ENCODE measurements at regions not wholly inside any gene's neighbourhood (a gene's known extent, or its start where the extent isn't known, plus 50 kb on each side); places are given as distances from the start of the nearest gene placed in this dataset.

DNA sequence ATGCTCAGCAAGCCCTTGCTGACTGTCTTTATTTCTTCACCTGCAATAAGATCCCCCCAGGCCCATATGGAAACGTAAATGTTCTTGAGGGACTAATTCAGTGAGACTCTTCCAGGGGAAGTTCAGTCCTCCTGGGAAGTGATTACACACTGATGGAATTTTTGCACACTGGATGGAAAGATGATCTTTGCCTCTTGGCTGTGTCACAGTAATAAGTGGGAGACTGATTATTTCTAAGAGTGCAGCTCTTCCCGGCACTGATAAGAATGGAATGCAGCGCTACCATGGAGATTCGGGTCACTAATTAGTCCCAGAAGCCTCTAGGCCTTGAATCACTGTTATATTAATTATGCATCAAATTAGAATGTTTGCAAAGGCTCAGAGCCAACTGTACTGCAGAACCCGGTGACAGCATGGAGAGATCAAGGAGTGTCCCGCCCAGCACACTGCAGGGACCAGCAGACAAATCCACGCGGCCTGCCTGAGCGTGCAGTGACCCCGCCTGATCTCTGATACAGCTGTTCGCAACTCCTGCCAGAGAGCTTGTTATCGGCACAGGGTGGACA lies 178.3 kb downstream of the SNX19 start:
- Histone ChIP-seq H3K4me3 (ENCODE audit: low read length in 3 of 3) (no peak overlapping the region), H3K9me3 (ENCODE audit: control insufficient read depth in 3 of 3, low read length in 3 of 3) (peaks cover 0 to 10% (median 0%) of the 10 kb centered on the region in 3 donors), H3K36me3 (ENCODE audit: control insufficient read depth in 3 of 3, insufficient read depth in 3 of 3, low read length in 3 of 3) (no peaks in the 10 kb centered on the region), H3K4me1 (ENCODE audit: control insufficient read depth in 3 of 3, insufficient read depth in 3 of 3, low read length in 3 of 3) (peaks cover 0 to 9% (median 5%) of the 10 kb centered on the region in 3 donors), H3K9ac (ENCODE audit: low read depth in 1 of 3, low read length in 3 of 3) (no peak overlapping the region), H3K27ac (ENCODE audit: low read depth, low read length) (peak overlapping the region; percentile 36), H3K27me3 (ENCODE audit: control insufficient read depth in 3 of 3, insufficient read depth in 3 of 3, low read length in 3 of 3) (no peaks in the 10 kb centered on the region)

DNA sequence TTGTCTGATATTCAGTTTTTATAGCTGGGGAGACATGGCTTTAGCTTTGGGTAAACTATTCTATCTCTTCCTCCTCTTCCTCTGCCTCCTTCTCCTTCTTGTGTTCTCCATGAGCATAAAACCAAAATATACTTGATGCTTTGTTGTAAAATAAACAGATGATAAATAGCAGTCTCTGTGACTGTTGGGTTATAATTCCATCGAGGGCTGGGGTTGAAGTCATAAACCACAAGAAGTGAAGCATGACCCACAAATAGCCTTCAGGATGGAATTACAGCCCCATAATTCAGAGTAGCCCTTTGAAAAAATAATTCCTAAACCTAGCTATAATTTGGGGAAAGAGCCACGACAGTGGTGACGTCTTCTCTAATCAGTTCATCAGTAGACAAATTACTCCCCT lies 177.7 kb downstream of the SNX19 start:
- Histone ChIP-seq H3K27me3 (ENCODE audit: control insufficient read depth in 3 of 3, insufficient read depth in 3 of 3, low read length in 3 of 3) (no peaks in the 10 kb centered on the region), H3K36me3 (ENCODE audit: control insufficient read depth in 3 of 3, insufficient read depth in 3 of 3, low read length in 3 of 3) (no peaks in the 10 kb centered on the region), H3K4me1 (ENCODE audit: control insufficient read depth in 3 of 3, insufficient read depth in 3 of 3, low read length in 3 of 3) (peaks cover 0 to 9% (median 5%) of the 10 kb centered on the region in 3 donors), H3K4me3 (ENCODE audit: low read length in 3 of 3) (no peak overlapping the region), H3K9ac (ENCODE audit: low read depth in 1 of 3, low read length in 3 of 3) (no peak overlapping the region), H3K9me3 (ENCODE audit: control insufficient read depth in 3 of 3, low read length in 3 of 3) (peaks cover 0 to 10% (median 0%) of the 10 kb centered on the region in 3 donors), H3K27ac (ENCODE audit: low read depth, low read length) (peak overlapping the region; percentile 36)

DNA sequence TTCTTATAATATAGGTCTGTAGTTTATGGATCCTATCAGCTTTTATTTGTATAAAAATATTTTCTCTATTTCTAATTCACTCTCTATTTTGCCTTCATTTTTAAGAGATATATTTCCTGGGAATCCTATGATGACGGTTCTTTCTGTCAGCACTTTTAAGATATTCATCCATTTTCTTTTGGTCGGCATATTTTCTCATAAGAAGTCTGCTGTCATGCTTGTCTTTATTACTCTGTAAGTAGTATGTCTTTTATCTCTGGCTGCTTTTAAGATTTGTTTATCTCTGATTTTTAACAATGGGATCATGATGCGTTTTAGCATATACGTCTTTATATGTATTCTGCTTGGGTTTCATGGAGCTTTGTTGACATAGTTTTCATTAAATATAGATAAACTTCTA lies 175.5 kb downstream of the SNX19 start:
- no peak overlapping the region for H3K9ac ChIP-seq (ENCODE audit: low read depth in 1 of 3, low read length in 3 of 3)
- no peak overlapping the region for H3K27ac ChIP-seq (ENCODE audit: low read depth, low read length)
- H3K4me1 ChIP-seq (ENCODE audit: control insufficient read depth in 3 of 3, insufficient read depth in 3 of 3, low read length in 3 of 3) = peaks cover 0 to 9% (median 5%) of the 10 kb centered on the region in 3 donors
- H3K4me3 ChIP-seq (ENCODE audit: low read length in 3 of 3) = no peak overlapping the region
- H3K36me3 ChIP-seq (ENCODE audit: control insufficient read depth in 3 of 3, insufficient read depth in 3 of 3, low read length in 3 of 3) = no peaks in the 10 kb centered on the region
- peaks cover 0 to 3% (median 0%) of the 10 kb centered on the region in 3 donors for H3K9me3 ChIP-seq (ENCODE audit: control insufficient read depth in 3 of 3, low read length in 3 of 3)
- no peaks in the 10 kb centered on the region for H3K27me3 ChIP-seq (ENCODE audit: control insufficient read depth in 3 of 3, insufficient read depth in 3 of 3, low read length in 3 of 3)

DNA sequence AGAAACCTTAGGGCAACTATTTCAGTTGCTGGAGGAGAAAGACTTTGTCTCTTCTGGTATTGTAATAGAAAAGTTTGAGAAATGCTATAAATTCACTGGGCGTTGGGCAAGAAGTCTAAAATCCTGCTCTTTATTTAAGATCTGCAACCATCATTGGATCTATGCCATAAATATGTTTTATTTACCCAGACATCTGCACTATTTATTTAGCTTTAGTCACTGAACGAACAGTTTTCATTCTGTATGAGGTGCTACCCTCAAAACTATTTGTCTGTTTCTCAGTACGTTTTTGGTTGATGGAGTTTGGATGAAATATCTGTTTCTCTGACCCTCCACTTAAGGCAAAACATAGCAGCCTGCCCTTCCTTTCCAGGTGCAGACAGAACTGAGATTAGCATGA lies 171.5 kb downstream of the SNX19 start:
- Histone ChIP-seq H3K27me3 (ENCODE audit: control insufficient read depth in 3 of 3, insufficient read depth in 3 of 3, low read length in 3 of 3) (no peaks in the 10 kb centered on the region), H3K27ac (ENCODE audit: low read depth, low read length) (no peak overlapping the region), H3K9me3 (ENCODE audit: control insufficient read depth in 3 of 3, low read length in 3 of 3) (peaks cover 0 to 3% (median 0%) of the 10 kb centered on the region in 3 donors), H3K4me1 (ENCODE audit: control insufficient read depth in 3 of 3, insufficient read depth in 3 of 3, low read length in 3 of 3) (no peaks in the 10 kb centered on the region), H3K4me3 (ENCODE audit: low read length in 3 of 3) (no peak overlapping the region), H3K9ac (ENCODE audit: low read depth in 1 of 3, low read length in 3 of 3) (no peak overlapping the region), H3K36me3 (ENCODE audit: control insufficient read depth in 3 of 3, insufficient read depth in 3 of 3, low read length in 3 of 3) (no peaks in the 10 kb centered on the region)

DNA sequence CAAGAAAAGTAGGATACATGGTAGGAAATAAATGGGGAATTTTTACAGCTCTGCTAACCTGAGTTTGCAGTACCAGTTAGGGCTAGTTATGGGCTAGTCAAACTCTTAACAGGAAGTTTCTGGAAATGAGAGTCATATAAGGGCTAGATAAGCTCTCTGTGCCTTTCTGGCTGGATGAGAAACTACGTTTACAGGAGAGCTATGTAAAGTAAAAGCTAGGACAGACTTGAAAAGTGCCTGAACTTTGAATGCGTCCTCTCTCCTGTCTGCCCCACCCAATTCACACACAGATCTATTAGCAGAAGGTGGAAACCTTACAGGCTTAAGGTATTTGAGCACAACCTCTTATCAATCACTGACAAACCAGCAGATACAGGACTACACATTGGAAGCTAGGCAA lies 167.1 kb downstream of the SNX19 start:
- H3K9ac ChIP-seq (ENCODE audit: low read depth in 1 of 3, low read length in 3 of 3) = no peak overlapping the region
- H3K27ac ChIP-seq (ENCODE audit: low read depth, low read length) = no peak overlapping the region
- no peaks in the 10 kb centered on the region for H3K9me3 ChIP-seq (ENCODE audit: control insufficient read depth in 3 of 3, low read length in 3 of 3)
- no peaks in the 10 kb centered on the region for H3K4me1 ChIP-seq (ENCODE audit: control insufficient read depth in 3 of 3, insufficient read depth in 3 of 3, low read length in 3 of 3)
- no peaks in the 10 kb centered on the region for H3K36me3 ChIP-seq (ENCODE audit: control insufficient read depth in 3 of 3, insufficient read depth in 3 of 3, low read length in 3 of 3)
- H3K27me3 ChIP-seq (ENCODE audit: control insufficient read depth in 3 of 3, insufficient read depth in 3 of 3, low read length in 3 of 3) = no peaks in the 10 kb centered on the region
- no peak overlapping the region for H3K4me3 ChIP-seq (ENCODE audit: low read length in 3 of 3)

DNA sequence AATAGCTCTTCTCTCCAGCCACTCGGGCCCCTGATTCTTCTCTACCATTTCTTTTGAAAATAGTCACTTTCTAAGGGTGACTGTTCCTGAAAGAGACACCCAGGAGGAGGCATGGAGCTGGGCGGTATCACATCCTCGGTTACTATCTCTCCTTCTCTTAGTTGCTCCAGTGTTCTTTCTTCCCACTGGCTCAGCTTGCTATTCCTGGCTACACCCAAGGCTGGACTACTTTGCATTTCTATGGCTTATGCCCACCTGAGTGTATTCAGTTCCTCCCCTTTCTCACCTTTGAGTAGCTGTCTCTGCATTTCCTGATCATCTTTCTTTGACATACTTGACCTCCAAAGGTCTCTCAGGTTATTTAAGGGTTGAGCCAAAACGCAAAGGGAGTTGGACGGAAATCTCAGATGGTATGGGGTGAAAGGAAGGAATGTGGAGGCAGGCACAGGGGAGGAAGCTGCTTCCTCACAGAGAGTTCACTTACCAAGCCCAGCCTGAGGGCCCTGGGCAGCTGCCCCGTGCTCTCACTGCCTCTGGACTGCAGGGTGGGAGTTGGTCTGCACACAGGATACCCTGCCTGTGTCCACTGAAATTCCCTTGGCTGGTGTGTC lies 155.7 kb downstream of the SNX19 start:
- H3K4me3 ChIP-seq (ENCODE audit: low read length in 3 of 3) = no peak overlapping the region
- H3K27ac ChIP-seq (ENCODE audit: low read depth, low read length) = no peak overlapping the region
- H3K4me1 ChIP-seq (ENCODE audit: control insufficient read depth in 3 of 3, insufficient read depth in 3 of 3, low read length in 3 of 3) = no peaks in the 10 kb centered on the region
- H3K9me3 ChIP-seq (ENCODE audit: control insufficient read depth in 3 of 3, low read length in 3 of 3) = no peaks in the 10 kb centered on the region
- H3K9ac ChIP-seq (ENCODE audit: low read depth in 1 of 3, low read length in 3 of 3) = no peak overlapping the region
- no peaks in the 10 kb centered on the region for H3K36me3 ChIP-seq (ENCODE audit: control insufficient read depth in 3 of 3, insufficient read depth in 3 of 3, low read length in 3 of 3)
- H3K27me3 ChIP-seq (ENCODE audit: control insufficient read depth in 3 of 3, insufficient read depth in 3 of 3, low read length in 3 of 3) = no peaks in the 10 kb centered on the region

DNA sequence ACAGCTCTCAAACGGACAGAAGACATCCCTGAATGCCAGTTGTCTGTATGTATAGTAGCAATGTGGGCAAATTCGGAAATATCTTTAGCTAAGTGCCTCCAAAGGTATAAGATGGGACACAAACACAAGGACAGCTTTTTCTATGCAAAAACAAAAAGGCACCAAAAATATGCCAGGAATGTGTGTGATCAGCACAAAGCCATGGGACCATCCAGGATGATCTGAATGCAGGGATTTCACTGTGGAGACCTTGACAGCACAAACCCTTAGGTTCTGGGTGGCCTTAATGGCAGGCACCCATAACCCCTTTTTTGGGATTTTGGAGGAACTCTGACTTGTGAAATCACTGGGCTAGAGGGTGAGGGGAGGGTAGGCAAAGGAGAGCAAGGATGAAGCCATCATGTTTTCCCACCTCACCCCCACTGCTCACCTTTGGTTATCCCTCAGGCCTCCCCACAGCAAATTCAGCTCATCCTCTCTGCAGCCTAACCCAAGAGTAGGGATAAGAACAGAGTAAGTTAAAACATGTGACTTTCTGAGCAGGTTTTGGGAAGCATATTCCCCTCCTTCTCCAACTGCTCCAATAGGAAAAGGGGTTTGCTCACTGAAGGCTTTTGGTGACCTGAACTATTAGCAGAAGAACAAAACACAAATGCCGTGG lies 154.6 kb downstream of the SNX19 start:
- Histone ChIP-seq H3K27ac (ENCODE audit: low read depth, low read length) (no peak overlapping the region), H3K36me3 (ENCODE audit: control insufficient read depth in 3 of 3, insufficient read depth in 3 of 3, low read length in 3 of 3) (no peaks in the 10 kb centered on the region), H3K27me3 (ENCODE audit: control insufficient read depth in 3 of 3, insufficient read depth in 3 of 3, low read length in 3 of 3) (no peaks in the 10 kb centered on the region), H3K4me1 (ENCODE audit: control insufficient read depth in 3 of 3, insufficient read depth in 3 of 3, low read length in 3 of 3) (no peaks in the 10 kb centered on the region), H3K4me3 (ENCODE audit: low read length in 3 of 3) (no peak overlapping the region), H3K9me3 (ENCODE audit: control insufficient read depth in 3 of 3, low read length in 3 of 3) (no peaks in the 10 kb centered on the region), H3K9ac (ENCODE audit: low read depth in 1 of 3, low read length in 3 of 3) (no peak overlapping the region)

DNA sequence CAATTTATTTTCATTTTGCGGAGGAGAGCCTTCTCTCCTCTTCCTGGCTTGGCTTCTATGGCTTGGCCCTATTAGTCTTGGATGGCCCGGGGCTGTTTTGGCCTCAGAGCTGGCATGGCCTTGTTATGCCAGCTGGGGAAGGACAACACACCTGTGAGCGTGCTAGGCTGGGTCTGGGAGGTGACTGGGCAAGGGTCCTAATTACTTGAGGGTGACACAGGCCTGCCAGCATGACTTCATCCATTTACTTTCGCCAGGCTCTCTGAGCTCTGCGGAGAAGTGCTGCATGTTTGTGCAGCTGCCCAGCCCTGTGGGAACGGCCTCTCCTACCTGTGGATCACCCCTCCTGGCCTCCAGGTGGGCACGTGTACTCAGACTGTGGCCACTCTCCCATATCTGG lies 153.6 kb downstream of the SNX19 start:
- Histone ChIP-seq H3K27me3 (ENCODE audit: control insufficient read depth in 3 of 3, insufficient read depth in 3 of 3, low read length in 3 of 3) (no peaks in the 10 kb centered on the region), H3K9ac (ENCODE audit: low read depth in 1 of 3, low read length in 3 of 3) (no peak overlapping the region), H3K36me3 (ENCODE audit: control insufficient read depth in 3 of 3, insufficient read depth in 3 of 3, low read length in 3 of 3) (no peaks in the 10 kb centered on the region), H3K9me3 (ENCODE audit: control insufficient read depth in 3 of 3, low read length in 3 of 3) (no peaks in the 10 kb centered on the region), H3K4me3 (ENCODE audit: low read length in 3 of 3) (no peak overlapping the region), H3K27ac (ENCODE audit: low read depth, low read length) (no peak overlapping the region), H3K4me1 (ENCODE audit: control insufficient read depth in 3 of 3, insufficient read depth in 3 of 3, low read length in 3 of 3) (no peaks in the 10 kb centered on the region)

DNA sequence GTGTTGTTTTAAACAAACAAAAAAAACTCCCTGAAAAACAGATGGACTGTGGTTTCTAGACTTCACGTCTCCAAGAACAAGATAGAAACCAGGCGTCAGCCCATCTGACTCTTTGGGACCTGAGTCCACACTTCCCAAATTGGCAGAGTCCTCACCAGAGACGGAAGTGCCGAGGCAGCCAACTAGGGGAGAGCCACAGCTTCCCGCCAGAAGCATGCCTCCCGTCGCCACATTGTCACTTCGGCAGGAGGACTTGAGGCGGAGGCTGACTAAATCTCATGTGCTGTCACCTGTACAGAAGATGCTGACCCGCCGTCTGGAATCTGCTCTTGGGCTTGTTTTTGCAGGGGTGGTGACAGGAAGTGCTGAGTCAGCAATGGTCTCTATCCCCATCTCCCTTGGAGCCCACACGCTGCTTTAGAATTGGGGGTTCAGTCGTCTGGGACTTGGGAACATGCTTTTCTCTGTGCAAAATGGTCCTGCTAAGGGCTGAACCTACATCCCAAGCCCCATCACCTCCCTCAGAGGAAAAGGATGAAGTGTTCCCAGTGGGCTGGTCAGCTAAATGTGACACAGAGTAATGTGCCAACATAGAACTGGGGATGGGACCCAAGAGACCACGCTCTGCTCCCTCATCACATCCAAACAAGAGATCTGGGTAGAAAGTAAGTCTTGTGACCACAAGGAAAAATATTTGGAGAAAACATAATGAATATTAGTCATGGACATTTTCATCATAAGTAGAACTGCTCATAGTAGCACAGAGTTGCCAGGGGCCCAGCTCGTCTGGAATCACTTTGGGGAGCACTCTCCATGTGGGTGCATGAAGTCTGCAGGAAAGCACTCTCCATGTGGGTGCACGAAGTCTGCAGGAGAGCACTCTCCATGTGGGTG lies 152.9 kb downstream of the SNX19 start:
- no peak overlapping the region for H3K9ac ChIP-seq (ENCODE audit: low read depth in 1 of 3, low read length in 3 of 3)

DNA sequence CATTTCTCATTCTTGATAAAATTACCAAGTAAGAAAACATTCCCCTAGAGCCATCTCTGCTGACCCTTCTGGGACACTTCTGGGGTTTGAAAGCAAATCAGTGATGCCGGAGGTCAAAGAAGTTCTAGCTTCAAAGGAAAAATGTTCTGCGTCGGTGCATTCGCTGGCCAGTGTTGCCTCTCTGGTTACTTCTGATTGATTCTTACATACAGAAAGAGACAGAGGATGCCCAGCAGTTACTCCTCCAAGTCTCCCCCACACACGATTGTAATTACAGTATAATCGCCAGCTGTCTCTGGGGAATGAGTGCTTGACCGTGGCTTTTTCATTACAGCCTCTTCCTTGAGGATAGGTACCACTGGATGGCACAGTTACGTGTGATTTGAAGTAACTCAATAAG lies 150.9 kb downstream of the SNX19 start:
- Histone ChIP-seq H3K9ac (ENCODE audit: low read depth in 1 of 3, low read length in 3 of 3) (no peak overlapping the region), H3K4me3 (ENCODE audit: low read length in 3 of 3) (no peak overlapping the region), H3K36me3 (ENCODE audit: control insufficient read depth in 3 of 3, insufficient read depth in 3 of 3, low read length in 3 of 3) (no peaks in the 10 kb centered on the region), H3K9me3 (ENCODE audit: control insufficient read depth in 3 of 3, low read length in 3 of 3) (no peaks in the 10 kb centered on the region), H3K27me3 (ENCODE audit: control insufficient read depth in 3 of 3, insufficient read depth in 3 of 3, low read length in 3 of 3) (no peaks in the 10 kb centered on the region), H3K4me1 (ENCODE audit: control insufficient read depth in 3 of 3, insufficient read depth in 3 of 3, low read length in 3 of 3) (no peaks in the 10 kb centered on the region), H3K27ac (ENCODE audit: low read depth, low read length) (no peak overlapping the region)

More for the DNA sequence above, 152.9 kb downstream of the SNX19 start:
- H3K4me1 ChIP-seq (ENCODE audit: control insufficient read depth in 3 of 3, insufficient read depth in 3 of 3, low read length in 3 of 3) = no peaks in the 10 kb centered on the region
- no peaks in the 10 kb centered on the region for H3K9me3 ChIP-seq (ENCODE audit: control insufficient read depth in 3 of 3, low read length in 3 of 3)
- H3K4me3 ChIP-seq (ENCODE audit: low read length in 3 of 3) = no peak overlapping the region
- no peaks in the 10 kb centered on the region for H3K36me3 ChIP-seq (ENCODE audit: control insufficient read depth in 3 of 3, insufficient read depth in 3 of 3, low read length in 3 of 3)
- H3K27ac ChIP-seq (ENCODE audit: low read depth, low read length) = no peak overlapping the region
- H3K27me3 ChIP-seq (ENCODE audit: control insufficient read depth in 3 of 3, insufficient read depth in 3 of 3, low read length in 3 of 3) = no peaks in the 10 kb centered on the region

All from skeletal muscle tissue (tissue), 3 donors.